Activated CD8-positive, alpha-beta T cell treated with anti-CD3 and anti-CD28 coated beads for 36 hours (primary cell): ENCODE measurements at regions not wholly inside any gene's neighbourhood (a gene's known extent, or its start where the extent isn't known, plus 50 kb on each side); places are given as distances from the start of the nearest gene placed in this dataset.
A peak's percentile ranks its signal among the peaks of the same experiment; 100 is the strongest.
"Not testable (repeated sequence)": the region's sequence is repeated elsewhere in the genome, so short reads cannot be mapped to it uniquely, and the experiment has no call there.

Experiments
- ATAC-seq: fragments of 200-7000 bp; cut with Tn5 transposase; one replicate; pipeline ENCODE4 v1.10.0; 2021; ENCODE audit warnings: mild to moderate bottlenecking, moderate library complexity
- CTCF ChIA-PET: fragments of 350-600 bp; sonication (Branson Sonifier 250); formaldehyde crosslinking; loops from one replicate; lab custom pipeline; 2021; ENCODE audit warnings: antibody characterized with exemption; lab: Charles Lee
- POLR2A ChIA-PET: fragments of 350-600 bp; sonication (Branson Sonifier 250); formaldehyde crosslinking; loops from one replicate; lab custom pipeline; 2021; ENCODE audit warnings: antibody characterized with exemption; lab: Charles Lee
- DNase-seq: peaks from one replicate; pipeline ENCODE4 v3.0.0-alpha.2; 2020
- H3K27ac Mint-ChIP-seq: one replicate; pipeline ENCODE4 v1.8.0; 2021; ENCODE audit warnings: mild to moderate bottlenecking, mixed read lengths
- H3K27me3 Mint-ChIP-seq: one replicate; pipeline ENCODE4 v1.8.0; 2021; ENCODE audit warnings: mixed read lengths
- H3K36me3 Mint-ChIP-seq: one replicate; pipeline ENCODE4 v1.8.0; 2021; ENCODE audit warnings: low read depth, mixed read lengths
- H3K4me1 Mint-ChIP-seq: one replicate; pipeline ENCODE4 v1.8.0; 2021; ENCODE audit warnings: low read depth, mixed read lengths
- H3K4me3 Mint-ChIP-seq: one replicate; pipeline ENCODE4 v1.8.0; 2021; ENCODE audit warnings: mild to moderate bottlenecking, moderate library complexity, mixed read lengths
- H3K9me3 Mint-ChIP-seq: one replicate; pipeline ENCODE4 v1.8.0; 2021; ENCODE audit warnings: mixed read lengths
- intact Hi-C: fragments of 100-400 bp; cut with micrococcal nuclease; formaldehyde crosslinking; loops from one replicate; pipeline ENCODE4 v1.10.0; 2022
- TF ChIP-seq, protein P1 (sequence below): fragments of 200-600 bp; IDR thresholded peaks from one replicate; pipeline ENCODE4 v1.8.0; 2022; ENCODE audit warnings: antibody characterized with exemption, mild to moderate bottlenecking

GRCh38 chr2:95669441-95669991, 77.7 kb downstream of the TRIM43 start:
- peaks cover 9% of the 10 kb centered on the region for H3K4me1 Mint-ChIP-seq
- intact Hi-C loops, result no loop called here
- DNase-seq, result no peak
- H3K36me3 Mint-ChIP-seq, result no peaks in the 10 kb centered on the region
- H3K27me3 Mint-ChIP-seq, result no peaks in the 10 kb centered on the region
- ChIA-PET POLR2A (no interaction called here), CTCF (no interaction called here)
- no peak overlapping the region for H3K4me3 Mint-ChIP-seq
- no peaks in the 10 kb centered on the region for H3K9me3 Mint-ChIP-seq
- TF ChIP-seq, protein P1, sequence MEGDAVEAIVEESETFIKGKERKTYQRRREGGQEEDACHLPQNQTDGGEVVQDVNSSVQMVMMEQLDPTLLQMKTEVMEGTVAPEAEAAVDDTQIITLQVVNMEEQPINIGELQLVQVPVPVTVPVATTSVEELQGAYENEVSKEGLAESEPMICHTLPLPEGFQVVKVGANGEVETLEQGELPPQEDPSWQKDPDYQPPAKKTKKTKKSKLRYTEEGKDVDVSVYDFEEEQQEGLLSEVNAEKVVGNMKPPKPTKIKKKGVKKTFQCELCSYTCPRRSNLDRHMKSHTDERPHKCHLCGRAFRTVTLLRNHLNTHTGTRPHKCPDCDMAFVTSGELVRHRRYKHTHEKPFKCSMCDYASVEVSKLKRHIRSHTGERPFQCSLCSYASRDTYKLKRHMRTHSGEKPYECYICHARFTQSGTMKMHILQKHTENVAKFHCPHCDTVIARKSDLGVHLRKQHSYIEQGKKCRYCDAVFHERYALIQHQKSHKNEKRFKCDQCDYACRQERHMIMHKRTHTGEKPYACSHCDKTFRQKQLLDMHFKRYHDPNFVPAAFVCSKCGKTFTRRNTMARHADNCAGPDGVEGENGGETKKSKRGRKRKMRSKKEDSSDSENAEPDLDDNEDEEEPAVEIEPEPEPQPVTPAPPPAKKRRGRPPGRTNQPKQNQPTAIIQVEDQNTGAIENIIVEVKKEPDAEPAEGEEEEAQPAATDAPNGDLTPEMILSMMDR, result no peak
- H3K27ac Mint-ChIP-seq, result no peak overlapping the region
- ATAC-seq, result peak; percentile 49

DNA sequence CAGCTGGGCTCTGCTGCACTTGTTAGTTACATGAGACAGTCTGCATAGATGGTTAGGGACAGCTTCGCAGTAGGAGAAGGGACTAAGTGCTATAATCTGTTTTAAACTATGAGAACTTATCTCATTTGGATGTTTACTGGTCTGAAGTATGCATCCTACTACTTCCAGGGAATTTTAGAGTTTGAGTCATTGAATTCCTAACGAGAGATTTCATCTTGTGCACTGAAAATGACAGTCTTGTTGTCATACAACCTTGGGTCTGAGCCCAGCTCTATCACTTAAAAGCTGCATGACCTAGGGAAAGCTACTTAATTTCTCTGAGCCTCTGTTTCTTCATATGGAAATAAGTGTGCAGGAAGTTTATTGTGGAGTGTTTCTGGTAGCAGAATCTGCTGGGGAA, 78.4 kb downstream of the TRIM43 start:
- ChIA-PET POLR2A (no interaction called here), CTCF (no interaction called here)
- Mint-ChIP-seq H3K27ac (no peak overlapping the region), H3K27me3 (no peaks in the 10 kb centered on the region), H3K9me3 (no peaks in the 10 kb centered on the region), H3K4me1 (peaks cover 9% of the 10 kb centered on the region), H3K36me3 (no peaks in the 10 kb centered on the region), H3K4me3 (no peak overlapping the region)
- intact Hi-C loops, result no loop called here
- no peak for ATAC-seq
- no peak for DNase-seq
- TF ChIP-seq, protein P1, result no peak

GRCh38 chr2:95670686-95671085, 78.9 kb downstream of the TRIM43 start:
- ATAC-seq (no peak), DNase-seq (no peak)
- Mint-ChIP-seq H3K27me3 (no peaks in the 10 kb centered on the region), H3K4me1 (peaks cover 9% of the 10 kb centered on the region), H3K36me3 (no peaks in the 10 kb centered on the region), H3K27ac (no peak overlapping the region), H3K4me3 (no peak overlapping the region), H3K9me3 (no peaks in the 10 kb centered on the region)
- CTCF ChIA-PET, result no interaction called here
- intact Hi-C loops, result no loop called here
- POLR2A ChIA-PET, result no interaction called here
- TF ChIP-seq, protein P1, result no peak

- H3K9me3 Mint-ChIP-seq, H3K27me3 Mint-ChIP-seq, POLR2A ChIA-PET, ATAC-seq, H3K36me3 Mint-ChIP-seq, intact Hi-C loops, H3K4me3 Mint-ChIP-seq, CTCF ChIA-PET, H3K4me1 Mint-ChIP-seq, DNase-seq, H3K27ac Mint-ChIP-seq: not testable (repeated sequence)
These were observed 79.4 kb downstream of the TRIM43 start for GRCh38 chr2:95671171-95671570.

- POLR2A ChIA-PET, H3K36me3 Mint-ChIP-seq, ATAC-seq, H3K9me3 Mint-ChIP-seq, H3K27ac Mint-ChIP-seq, H3K4me3 Mint-ChIP-seq, CTCF ChIA-PET, H3K27me3 Mint-ChIP-seq, DNase-seq, H3K4me1 Mint-ChIP-seq, intact Hi-C loops: not testable (repeated sequence)
These were observed 80.2 kb downstream of the TRIM43 start for GRCh38 chr2:95671992-95672391.

- H3K36me3 Mint-ChIP-seq, ATAC-seq, H3K27ac Mint-ChIP-seq, CTCF ChIA-PET, POLR2A ChIA-PET, intact Hi-C loops, H3K27me3 Mint-ChIP-seq, H3K4me3 Mint-ChIP-seq, H3K4me1 Mint-ChIP-seq, H3K9me3 Mint-ChIP-seq, DNase-seq: not testable (repeated sequence)
These were observed 80.7 kb downstream of the TRIM43 start for GRCh38 chr2:95672500-95672899.
